Endothelial cell (in vitro differentiated cells): ENCODE measurements at regions not wholly inside any gene's neighbourhood (a gene's known extent, or its start where the extent isn't known, plus 50 kb on each side); places are given as distances from the start of the nearest gene placed in this dataset.

Experiments used
- DNase-seq: peaks from one replicate; pipeline ENCODE4 v3.0.0; 2021; ENCODE audit warnings: low spot score
- H3K27ac Mint-ChIP-seq: one replicate; pipeline ENCODE4 v1.8.0; 2021; ENCODE audit warnings: mixed read lengths, inconsistent platforms; ENCODE audit not compliant: unreplicated experiment
- H3K27me3 Mint-ChIP-seq: one replicate; pipeline ENCODE4 v1.8.0; 2021; ENCODE audit warnings: mild to moderate bottlenecking, moderate library complexity, mixed read lengths, inconsistent platforms; ENCODE audit not compliant: unreplicated experiment
- H3K36me3 Mint-ChIP-seq: one replicate; pipeline ENCODE4 v1.8.0; 2021; ENCODE audit warnings: mild to moderate bottlenecking, low read depth, mixed read lengths, inconsistent platforms; ENCODE audit not compliant: unreplicated experiment
- H3K4me1 Mint-ChIP-seq: one replicate; pipeline ENCODE4 v1.8.0; 2021; ENCODE audit warnings: mild to moderate bottlenecking, mixed read lengths, inconsistent platforms; ENCODE audit not compliant: unreplicated experiment
- H3K4me3 Mint-ChIP-seq: one replicate; pipeline ENCODE4 v1.8.0; 2021; ENCODE audit warnings: mild to moderate bottlenecking, mixed read lengths, inconsistent platforms; ENCODE audit not compliant: unreplicated experiment
- H3K9me3 Mint-ChIP-seq: one replicate; pipeline ENCODE4 v1.8.0; 2021; ENCODE audit warnings: mixed read lengths, inconsistent platforms; ENCODE audit not compliant: unreplicated experiment
- TF ChIP-seq, protein P1 (sequence below): fragments of 200-600 bp; sonication (generic); IDR thresholded peaks from one replicate; pipeline ENCODE4 v1.5.0; 2021; ENCODE audit warnings: antibody characterized with exemption; ENCODE audit not compliant: unreplicated experiment

DNA sequence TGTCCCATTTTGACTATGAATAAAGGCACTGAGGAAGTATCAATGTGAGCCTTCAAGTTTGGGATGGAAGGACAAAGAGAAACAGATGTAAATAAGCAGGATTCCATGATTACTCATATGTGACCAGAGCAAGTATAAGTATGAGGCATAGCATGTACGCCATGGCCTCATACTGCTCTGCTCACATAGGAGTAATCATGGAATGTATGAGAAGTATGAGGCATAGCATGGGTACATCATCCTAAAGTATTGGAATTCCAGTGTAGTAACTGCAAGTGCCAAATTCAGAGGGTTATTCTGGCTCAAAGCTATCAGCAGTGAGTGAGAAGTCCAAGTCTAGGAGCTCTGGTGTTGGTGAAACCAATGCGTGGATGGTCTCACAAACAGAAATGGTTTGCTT is 81.2 kb upstream of the WDR72 start:
- Mint-ChIP-seq H3K27me3 (no peaks in the 10 kb centered on the region), H3K9me3 (no peaks in the 10 kb centered on the region), H3K4me3 (no peak overlapping the region), H3K27ac (no peak overlapping the region), H3K4me1 (peaks cover 12% of the 10 kb centered on the region), H3K36me3 (no peaks in the 10 kb centered on the region)
- DNase-seq, result no peak
- TF ChIP-seq, protein P1, sequence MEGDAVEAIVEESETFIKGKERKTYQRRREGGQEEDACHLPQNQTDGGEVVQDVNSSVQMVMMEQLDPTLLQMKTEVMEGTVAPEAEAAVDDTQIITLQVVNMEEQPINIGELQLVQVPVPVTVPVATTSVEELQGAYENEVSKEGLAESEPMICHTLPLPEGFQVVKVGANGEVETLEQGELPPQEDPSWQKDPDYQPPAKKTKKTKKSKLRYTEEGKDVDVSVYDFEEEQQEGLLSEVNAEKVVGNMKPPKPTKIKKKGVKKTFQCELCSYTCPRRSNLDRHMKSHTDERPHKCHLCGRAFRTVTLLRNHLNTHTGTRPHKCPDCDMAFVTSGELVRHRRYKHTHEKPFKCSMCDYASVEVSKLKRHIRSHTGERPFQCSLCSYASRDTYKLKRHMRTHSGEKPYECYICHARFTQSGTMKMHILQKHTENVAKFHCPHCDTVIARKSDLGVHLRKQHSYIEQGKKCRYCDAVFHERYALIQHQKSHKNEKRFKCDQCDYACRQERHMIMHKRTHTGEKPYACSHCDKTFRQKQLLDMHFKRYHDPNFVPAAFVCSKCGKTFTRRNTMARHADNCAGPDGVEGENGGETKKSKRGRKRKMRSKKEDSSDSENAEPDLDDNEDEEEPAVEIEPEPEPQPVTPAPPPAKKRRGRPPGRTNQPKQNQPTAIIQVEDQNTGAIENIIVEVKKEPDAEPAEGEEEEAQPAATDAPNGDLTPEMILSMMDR, result no peak

GRCh38 chr15:53837263-53837662 is 77.8 kb upstream of the WDR72 start:
- no peaks in the 10 kb centered on the region for H3K36me3 Mint-ChIP-seq
- DNase-seq, result no peak
- no peaks in the 10 kb centered on the region for H3K27me3 Mint-ChIP-seq
- H3K4me1 Mint-ChIP-seq, result peaks cover under 1% of the 10 kb centered on the region
- TF ChIP-seq, protein P1, result no peak
- no peak overlapping the region for H3K27ac Mint-ChIP-seq
- no peak overlapping the region for H3K4me3 Mint-ChIP-seq
- H3K9me3 Mint-ChIP-seq, result no peaks in the 10 kb centered on the region

- no peaks in the 10 kb centered on the region for H3K9me3 Mint-ChIP-seq
- no peak for DNase-seq
- TF ChIP-seq, protein P1, result no peak
- H3K27me3 Mint-ChIP-seq, result no peaks in the 10 kb centered on the region
- no peak overlapping the region for H3K27ac Mint-ChIP-seq
- no peaks in the 10 kb centered on the region for H3K36me3 Mint-ChIP-seq
- no peak overlapping the region for H3K4me3 Mint-ChIP-seq
- peaks cover 4% of the 10 kb centered on the region for H3K4me1 Mint-ChIP-seq
Observed at GRCh38 chr15:53836618-53837017, 77.2 kb upstream of the WDR72 start.

GRCh38 chr15:53835309-53835708 is 75.8 kb upstream of the WDR72 start:
- TF ChIP-seq, protein P1, result no peak
- Mint-ChIP-seq H3K9me3 (no peaks in the 10 kb centered on the region), H3K4me3 (no peak overlapping the region), H3K36me3 (no peaks in the 10 kb centered on the region), H3K27me3 (no peaks in the 10 kb centered on the region), H3K4me1 (peaks cover 4% of the 10 kb centered on the region), H3K27ac (no peak overlapping the region)
- no peak for DNase-seq

GRCh38 chr15:53834214-53834613 is 74.8 kb upstream of the WDR72 start:
- Mint-ChIP-seq H3K36me3 (no peaks in the 10 kb centered on the region), H3K4me1 (peaks cover 4% of the 10 kb centered on the region)
- no peak for DNase-seq

More at GRCh38 chr15:53834214-53834613, 74.8 kb upstream of the WDR72 start:
- Mint-ChIP-seq H3K9me3 (no peaks in the 10 kb centered on the region), H3K4me3 (no peak overlapping the region), H3K27me3 (no peaks in the 10 kb centered on the region), H3K27ac (no peak overlapping the region)
- TF ChIP-seq, protein P1, result no peak
